Vagina (tissue), 2 donors: ENCODE measurements at regions not wholly inside any gene's neighbourhood (a gene's known extent, or its start where the extent isn't known, plus 50 kb on each side); places are given as distances from the start of the nearest gene placed in this dataset.

ENCODE experiments used
- POLR2A ChIP-seq, 2 donors: fragments of 450-650 bp; IDR thresholded peaks; one replicate each; pipeline ENCODE4 v1.6.1; 2017; ENCODE audit warnings: antibody characterized with exemption in 2 of 2, mild to moderate bottlenecking in 2 of 2, moderate library complexity in 2 of 2
- TF ChIP-seq, protein P1 (sequence below), 3 experiments: fragments of 450-650 bp in 2 of 3; fragments of 200-600 bp in 1 of 3; sonication (generic) in 1 of 3; IDR thresholded peaks; one replicate each; pipeline ENCODE4 v1.5.1; 2017 to 2019; ENCODE audit warnings: antibody characterized with exemption in 3 of 3, mild to moderate bottlenecking in 2 of 3, moderate library complexity in 2 of 3

- TF ChIP-seq POLR2A (IDR thresholded peaks at IDR 0.05) = no peak
- TF ChIP-seq, protein P1, sequence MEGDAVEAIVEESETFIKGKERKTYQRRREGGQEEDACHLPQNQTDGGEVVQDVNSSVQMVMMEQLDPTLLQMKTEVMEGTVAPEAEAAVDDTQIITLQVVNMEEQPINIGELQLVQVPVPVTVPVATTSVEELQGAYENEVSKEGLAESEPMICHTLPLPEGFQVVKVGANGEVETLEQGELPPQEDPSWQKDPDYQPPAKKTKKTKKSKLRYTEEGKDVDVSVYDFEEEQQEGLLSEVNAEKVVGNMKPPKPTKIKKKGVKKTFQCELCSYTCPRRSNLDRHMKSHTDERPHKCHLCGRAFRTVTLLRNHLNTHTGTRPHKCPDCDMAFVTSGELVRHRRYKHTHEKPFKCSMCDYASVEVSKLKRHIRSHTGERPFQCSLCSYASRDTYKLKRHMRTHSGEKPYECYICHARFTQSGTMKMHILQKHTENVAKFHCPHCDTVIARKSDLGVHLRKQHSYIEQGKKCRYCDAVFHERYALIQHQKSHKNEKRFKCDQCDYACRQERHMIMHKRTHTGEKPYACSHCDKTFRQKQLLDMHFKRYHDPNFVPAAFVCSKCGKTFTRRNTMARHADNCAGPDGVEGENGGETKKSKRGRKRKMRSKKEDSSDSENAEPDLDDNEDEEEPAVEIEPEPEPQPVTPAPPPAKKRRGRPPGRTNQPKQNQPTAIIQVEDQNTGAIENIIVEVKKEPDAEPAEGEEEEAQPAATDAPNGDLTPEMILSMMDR (IDR thresholded peaks at IDR 0.05) = no peak
Observed at GRCh38 chr10:27356738-27357137, 116.1 kb upstream of the ACBD5 start.
